ENCODE measurements at regions not wholly inside any gene's neighbourhood (a gene's known extent, or its start where the extent isn't known, plus 50 kb on each side); places are given as distances from the start of the nearest gene placed in this dataset.
"Not testable (repeated sequence)": the region's sequence is repeated elsewhere in the genome, so short reads cannot be mapped to it uniquely, and the experiment has no call there.

DNA sequence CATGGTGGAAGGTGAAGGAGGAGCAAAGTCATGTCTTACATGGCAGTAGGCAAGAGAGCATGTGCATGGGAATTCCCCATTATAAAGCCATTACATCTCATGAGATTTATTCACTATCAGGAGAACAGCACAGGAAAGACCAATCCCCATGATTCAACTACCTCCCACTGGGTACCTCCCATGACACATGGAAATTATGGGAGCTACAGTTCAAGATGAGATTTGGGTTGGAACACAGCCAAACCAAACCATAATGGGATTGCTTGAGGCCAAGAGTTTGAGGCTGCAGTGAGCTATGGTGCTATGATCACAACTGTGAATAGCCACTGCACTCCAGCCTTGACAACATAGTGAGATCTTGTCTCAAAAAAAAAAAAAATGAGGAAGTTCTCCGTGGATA lies 581.8 kb downstream of the TAF11L14 start:
- DNase-seq (ENCODE audit: low read depth in 2 of 2, low spot score in 1 of 2), result no peak

DNA sequence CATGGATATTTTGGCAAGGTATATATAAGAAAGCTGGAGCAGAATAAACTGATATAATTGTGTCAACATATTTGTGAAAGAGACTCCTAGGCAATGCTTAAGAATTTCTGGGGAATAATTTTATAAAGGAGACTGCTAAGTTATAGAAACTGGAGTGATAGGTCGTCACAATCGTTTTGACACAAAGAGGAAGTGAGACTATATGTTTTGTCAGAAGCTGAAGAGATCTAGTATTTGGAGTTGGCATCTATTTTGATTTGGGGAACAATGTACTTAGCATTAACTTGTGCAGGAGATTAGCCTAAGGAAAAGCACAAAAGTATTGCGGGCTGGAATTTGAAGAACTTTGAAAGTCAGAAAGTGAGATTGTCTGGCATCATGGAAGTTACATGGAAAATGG lies 582.5 kb downstream of the TAF11L14 start:
- no peak for DNase-seq (ENCODE audit: low read depth in 2 of 2, low spot score in 1 of 2)

DNA sequence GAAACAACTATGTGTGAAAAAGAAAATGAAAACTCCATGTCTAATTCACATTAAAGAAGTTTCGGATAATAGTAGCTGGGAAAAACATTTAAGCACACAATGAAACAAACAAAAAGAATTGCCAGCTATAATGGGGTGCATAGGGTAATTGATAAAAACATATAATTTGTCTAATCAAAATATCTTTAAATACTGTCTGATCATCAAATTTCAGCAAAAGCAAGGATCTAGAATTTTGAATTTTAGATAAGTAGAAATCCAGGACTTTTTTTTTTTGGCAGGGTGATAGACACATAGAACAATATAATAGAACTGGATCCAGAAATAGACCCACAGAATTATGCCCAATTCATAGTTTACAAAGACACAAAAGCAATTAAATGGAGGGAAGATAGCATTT lies 585.0 kb downstream of the TAF11L14 start:
- DNase-seq (ENCODE audit: low read depth in 2 of 2, low spot score in 1 of 2), result no peak

DNA sequence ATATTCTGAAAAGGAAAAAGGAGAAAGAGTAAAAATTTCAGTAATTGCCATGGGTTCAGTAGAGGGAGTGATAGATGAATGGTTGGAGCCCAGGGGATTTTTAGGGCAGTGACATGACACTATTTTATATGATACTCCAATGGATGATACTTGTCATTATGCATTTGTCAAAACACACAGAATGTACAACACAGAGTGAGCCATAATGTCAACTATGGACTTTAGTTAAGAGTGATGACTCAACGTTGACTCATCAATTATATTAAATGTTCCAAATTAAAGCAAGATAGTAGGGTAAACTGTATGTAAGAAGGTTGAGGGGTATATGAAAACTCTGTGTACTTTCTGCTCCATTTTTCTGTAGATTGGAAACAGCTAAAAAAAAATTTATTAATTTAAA lies 586.4 kb downstream of the TAF11L14 start:
- no peak for DNase-seq (ENCODE audit: low read depth in 2 of 2, low spot score in 1 of 2)

DNA sequence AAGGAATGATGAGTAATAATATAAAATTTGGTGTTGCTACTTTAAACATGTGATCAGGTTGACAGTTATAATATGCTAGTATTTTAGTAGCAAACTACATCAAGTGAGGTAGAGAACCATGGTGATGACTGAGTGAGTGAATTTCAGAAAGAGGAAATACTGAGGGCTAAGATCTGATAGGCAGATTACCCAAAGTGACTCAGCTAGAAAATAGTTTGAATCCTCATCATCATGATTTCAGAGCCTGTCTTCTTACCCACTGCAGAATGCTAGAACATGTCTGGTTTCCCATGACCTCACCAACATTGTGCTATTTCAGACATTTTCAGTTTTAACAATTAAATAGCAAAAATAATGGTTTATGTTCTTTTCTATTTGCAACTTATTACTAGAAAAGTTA lies 602.1 kb downstream of the TAF11L14 start:
- DNase-seq (ENCODE audit: low read depth in 2 of 2, low spot score in 1 of 2), result no peak

DNA sequence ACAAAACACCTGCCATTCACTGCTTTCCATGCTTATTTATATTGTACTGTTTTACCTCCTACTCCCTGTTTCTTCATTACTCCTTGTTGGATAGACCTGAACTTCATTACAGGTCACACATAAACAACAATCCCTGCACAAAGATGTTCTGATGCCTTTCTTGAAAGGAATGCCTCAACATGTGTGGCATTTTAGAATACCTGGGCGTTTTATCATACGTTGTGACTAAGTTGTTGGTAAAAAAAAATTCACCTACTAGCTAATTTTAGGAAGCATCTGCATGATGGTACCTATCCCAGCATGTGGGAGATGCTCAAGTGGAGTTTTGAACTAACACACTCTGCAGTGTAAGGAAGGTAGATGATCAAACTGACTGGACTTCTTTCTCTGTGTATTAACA lies 604.1 kb downstream of the TAF11L14 start:
- DNase-seq (ENCODE audit: low read depth in 2 of 2, low spot score in 1 of 2), result no peak

GRCh38 chr5:18240971-18241370 lies 606.7 kb downstream of the TAF11L14 start:
- no peak for DNase-seq (ENCODE audit: low read depth in 2 of 2, low spot score in 1 of 2)

DNA sequence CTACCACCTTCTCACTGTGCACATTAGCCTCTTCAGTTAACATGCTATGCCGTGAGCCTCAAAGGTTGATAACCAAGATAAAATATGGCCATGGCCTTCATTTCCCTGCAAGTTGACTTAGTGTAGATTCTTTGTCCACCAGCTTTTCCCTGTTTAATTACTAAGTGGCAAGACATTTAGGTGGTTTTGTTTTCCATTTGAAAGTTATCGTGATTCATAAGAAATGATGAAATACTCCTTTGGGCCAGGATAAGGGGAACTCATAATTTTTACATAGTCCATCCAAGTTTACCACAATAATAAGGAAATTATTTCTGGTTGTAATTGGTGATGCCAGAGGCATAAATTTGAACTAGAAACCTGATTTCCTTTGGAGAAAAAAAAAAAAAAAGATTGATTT lies 609.6 kb downstream of the TAF11L14 start:
- DNase-seq (ENCODE audit: low read depth in 2 of 2, low spot score in 1 of 2), result no peak

DNA sequence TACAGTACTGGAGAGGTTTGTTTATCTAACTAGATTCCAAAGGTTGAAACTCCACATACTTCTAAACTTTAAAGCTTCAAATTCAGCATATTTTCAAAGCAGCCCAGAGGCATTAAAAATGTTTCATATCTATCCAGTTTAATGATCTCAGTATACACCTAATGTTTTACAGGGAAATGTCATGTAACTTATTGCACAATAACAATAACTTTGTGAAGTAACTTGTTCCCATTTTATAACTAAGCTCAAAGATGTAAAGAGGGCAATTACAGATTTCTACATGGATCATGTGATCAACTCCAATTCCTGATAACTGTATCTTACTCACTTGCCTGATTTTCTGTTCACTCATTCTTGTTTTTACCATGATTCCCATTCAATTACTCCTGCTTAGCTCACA lies 610.0 kb downstream of the TAF11L14 start:
- DNase-seq (ENCODE audit: low read depth in 2 of 2, low spot score in 1 of 2), result no peak

DNA sequence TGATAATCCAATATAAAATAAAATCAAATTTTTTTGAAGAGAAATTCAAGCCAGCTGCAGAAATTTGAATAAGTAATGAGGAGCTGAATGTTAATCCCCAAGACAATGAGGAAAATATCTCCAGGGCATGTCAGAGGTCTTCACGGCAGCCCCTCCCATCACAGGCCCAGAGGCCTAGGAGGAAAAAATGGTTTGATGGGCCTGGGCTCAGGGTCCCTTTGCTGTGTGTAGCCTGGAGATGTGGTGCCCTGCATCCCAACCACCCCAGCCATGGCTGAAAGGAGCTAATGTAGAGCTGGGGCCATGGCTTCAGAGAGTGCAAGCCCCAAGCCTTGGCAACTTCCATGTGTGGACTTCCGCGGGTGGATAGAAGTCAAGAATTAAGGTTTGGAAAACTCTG lies 618.3 kb downstream of the TAF11L14 start:
- no peak for DNase-seq (ENCODE audit: low read depth in 2 of 2, low spot score in 1 of 2)

- DNase-seq (ENCODE audit: low read depth in 2 of 2, low spot score in 1 of 2), result no peak
These were observed 630.0 kb downstream of the TAF11L14 start for GRCh38 chr5:18264126-18264882.

GRCh38 chr5:18270635-18271338 lies 636.5 kb downstream of the TAF11L14 start:
- DNase-seq (ENCODE audit: low read depth in 2 of 2, low spot score in 1 of 2), result no peak

DNA sequence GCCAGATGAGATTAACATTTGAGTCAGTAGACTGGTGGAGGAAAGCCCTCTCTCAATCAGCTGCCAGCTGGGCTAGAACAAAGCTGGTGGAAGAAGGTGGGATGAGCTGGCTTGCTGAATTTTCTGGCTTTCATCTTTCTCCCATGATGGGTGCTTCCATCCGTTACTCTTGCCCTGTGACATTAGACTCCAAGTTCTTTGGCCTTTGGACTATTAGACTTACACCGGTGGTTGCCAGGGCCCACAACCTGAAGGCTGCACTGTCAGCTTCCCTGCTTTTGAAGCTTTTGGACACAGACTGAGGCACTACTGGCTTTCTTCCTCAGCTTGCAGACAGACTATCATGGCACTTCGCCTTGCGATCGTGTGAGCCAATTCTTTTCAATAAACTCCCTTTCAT lies 642.7 kb downstream of the TAF11L14 start:
- DNase-seq (ENCODE audit: low read depth in 2 of 2, low spot score in 1 of 2), result no peak

- no peak for DNase-seq (ENCODE audit: low read depth in 2 of 2, low spot score in 1 of 2)
These were observed 647.8 kb downstream of the TAF11L14 start for GRCh38 chr5:18281947-18282581.

DNA sequence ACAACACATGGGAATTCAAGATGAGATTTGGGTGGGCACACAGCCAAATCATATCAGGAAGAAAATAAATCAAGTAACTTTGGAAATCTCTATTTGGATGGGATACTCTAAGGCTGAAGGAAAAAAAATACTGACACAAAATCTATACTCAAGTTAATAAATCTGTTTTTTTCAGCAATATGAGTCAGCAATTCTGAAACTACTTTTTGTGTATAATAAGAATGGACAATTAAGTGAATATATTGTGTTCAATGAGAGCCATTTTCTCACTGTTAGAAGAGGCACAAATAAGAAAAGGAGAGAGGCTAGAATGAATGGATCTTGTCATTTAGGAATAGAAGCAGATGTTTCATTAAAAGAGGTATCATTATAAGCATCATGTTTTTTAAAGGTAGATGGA lies 651.0 kb downstream of the TAF11L14 start:
- DNase-seq (ENCODE audit: low read depth in 2 of 2, low spot score in 1 of 2), result no peak

- no peak for DNase-seq (ENCODE audit: low read depth in 2 of 2, low spot score in 1 of 2)
These were observed 657.9 kb downstream of the TAF11L14 start for GRCh38 chr5:18292146-18292545.

DNA sequence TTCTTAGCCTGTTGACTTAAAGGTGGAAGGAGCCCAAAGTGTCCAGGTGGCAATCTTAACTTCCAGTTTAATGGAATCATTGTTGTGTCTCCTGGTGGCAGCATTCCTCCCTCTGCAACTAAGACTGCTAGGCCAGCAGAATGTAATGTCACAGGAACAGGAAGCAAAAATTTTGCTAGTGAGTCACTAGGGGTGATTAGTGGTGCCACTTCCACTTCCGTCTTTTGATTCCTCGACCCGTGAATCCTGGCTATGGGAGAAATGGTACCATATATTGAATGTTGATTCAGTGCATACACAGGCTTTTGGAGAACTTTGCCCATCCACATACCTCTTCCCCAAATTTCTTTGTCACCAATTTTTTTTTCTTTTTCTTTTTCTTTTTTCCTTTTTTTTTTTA lies 661.4 kb downstream of the TAF11L14 start:
- not testable (repeated sequence) for DNase-seq (ENCODE audit: low read depth in 2 of 2, low spot score in 1 of 2)

DNA sequence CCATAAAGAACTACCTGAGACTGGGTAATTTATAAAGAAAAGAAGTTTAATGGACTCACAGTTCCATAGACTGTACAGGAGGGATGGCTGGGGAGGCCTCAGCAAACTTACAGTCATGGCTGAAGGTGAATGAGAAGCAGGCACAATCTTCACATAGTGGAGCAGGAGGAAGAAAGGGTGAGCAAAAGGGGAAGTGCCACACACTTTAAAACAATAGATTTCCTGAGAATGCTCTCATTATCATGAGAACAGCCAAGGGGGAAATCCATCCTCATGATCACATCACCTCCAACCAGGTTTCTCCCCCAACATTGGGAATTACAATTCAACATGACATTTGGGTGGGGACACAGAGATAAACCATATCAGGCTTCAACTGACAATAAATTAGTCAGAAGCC lies 664.9 kb downstream of the TAF11L14 start:
- DNase-seq (ENCODE audit: low read depth in 2 of 2, low spot score in 1 of 2), result no peak

DNA sequence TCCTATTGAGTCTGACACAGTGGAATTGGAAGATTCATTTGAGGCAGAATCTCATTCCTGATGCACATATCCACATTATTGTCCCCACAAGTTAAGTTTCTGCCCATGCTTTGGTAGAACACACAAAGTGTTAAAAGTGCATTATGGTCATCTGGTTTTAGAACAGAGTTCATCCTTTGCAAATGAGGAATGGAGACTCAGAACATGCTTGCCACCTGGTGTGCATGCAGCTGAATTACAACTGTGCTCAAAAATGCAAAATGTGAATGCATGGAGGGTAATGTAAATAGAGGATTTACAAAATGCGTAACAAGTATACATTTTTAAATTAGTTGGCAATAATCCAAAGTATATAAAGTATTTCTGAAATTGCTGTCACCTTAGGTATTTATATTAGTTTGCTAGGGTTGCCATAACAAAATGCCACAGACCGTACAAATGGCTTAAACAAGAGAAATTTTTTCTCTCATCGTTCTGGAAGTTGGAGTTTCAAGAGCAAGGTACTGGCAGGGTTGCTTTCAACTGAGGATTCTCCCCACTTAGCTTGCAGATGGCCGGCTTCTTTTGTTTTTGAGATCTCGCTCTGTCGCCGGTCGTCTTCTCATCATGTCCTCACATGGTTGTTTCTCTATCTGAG lies 671.1 kb downstream of the TAF11L14 start:
- DNase-seq (ENCODE audit: low read depth in 2 of 2, low spot score in 1 of 2), result no peak

GRCh38 chr5:18311266-18311665 lies 677.0 kb downstream of the TAF11L14 start:
- DNase-seq (ENCODE audit: low read depth in 2 of 2, low spot score in 1 of 2), result no peak

GRCh38 chr5:18312016-18312415 lies 677.8 kb downstream of the TAF11L14 start:
- DNase-seq (ENCODE audit: low read depth in 2 of 2, low spot score in 1 of 2), result no peak
